ENCODE measurements at regions not wholly inside any gene's neighbourhood (a gene's known extent, or its start where the extent isn't known, plus 50 kb on each side); places are given as distances from the start of the nearest gene placed in this dataset.
"Not testable (repeated sequence)": the region's sequence is repeated elsewhere in the genome, so short reads cannot be mapped to it uniquely, and the experiment has no call there.

GRCh38 chr2:235225261-235225660 lies 268.6 kb upstream of the AGAP1 start:
- Histone ChIP-seq H3K9me2 (replicated peaks; ENCODE audit: control insufficient read depth, low read length) (no peaks in the 10 kb centered on the region), H3K79me2 (ENCODE audit: control insufficient read depth, low read length) (no peaks in the 10 kb centered on the region), H3K4me1 (ENCODE audit: control insufficient read depth, low read length) (no peaks in the 10 kb centered on the region), H3F3A (ENCODE audit: control insufficient read depth, insufficient read depth) (no peaks in the 10 kb centered on the region), H3K9me3 (ENCODE audit: control insufficient read depth, insufficient read depth, low read length) (no peaks in the 10 kb centered on the region), H3K36me3 (ENCODE audit: control insufficient read depth, low read length) (no peaks in the 10 kb centered on the region), H3K27me3 (ENCODE audit: control insufficient read depth, low read length) (no peaks in the 10 kb centered on the region), H3K4me3 (ENCODE audit: low read length) (no peak overlapping the region), H4K20me1 (ENCODE audit: control insufficient read depth, insufficient read depth, low read depth, low read length) (no peaks in the 10 kb centered on the region), H3K4me2 (ENCODE audit: low read length) (no peak overlapping the region), H3K27ac (ENCODE audit: low read depth, low read length) (no peak overlapping the region)
- no peak for TF ChIP-seq CTCF (IDR thresholded peaks at IDR 0.05; ENCODE audit: low read depth, low read length, poor library complexity, severe bottlenecking)

GRCh38 chr2:235227590-235227989 lies 266.3 kb upstream of the AGAP1 start:
- Histone ChIP-seq H4K20me1 (ENCODE audit: control insufficient read depth, insufficient read depth, low read depth, low read length) (no peaks in the 10 kb centered on the region), H3K27ac (ENCODE audit: low read depth, low read length) (no peak overlapping the region), H3K36me3 (ENCODE audit: control insufficient read depth, low read length) (no peaks in the 10 kb centered on the region), H3K4me1 (ENCODE audit: control insufficient read depth, low read length) (no peaks in the 10 kb centered on the region), H3K79me2 (ENCODE audit: control insufficient read depth, low read length) (no peaks in the 10 kb centered on the region), H3F3A (ENCODE audit: control insufficient read depth, insufficient read depth) (no peaks in the 10 kb centered on the region), H3K27me3 (ENCODE audit: control insufficient read depth, low read length) (no peaks in the 10 kb centered on the region), H3K9me3 (ENCODE audit: control insufficient read depth, insufficient read depth, low read length) (no peaks in the 10 kb centered on the region), H3K9me2 (replicated peaks; ENCODE audit: control insufficient read depth, low read length) (no peaks in the 10 kb centered on the region), H3K4me3 (ENCODE audit: low read length) (no peak overlapping the region), H3K4me2 (ENCODE audit: low read length) (no peak overlapping the region)
- TF ChIP-seq EZH2phosphoT487 (IDR thresholded peaks at IDR 0.05; ENCODE audit: borderline replicate concordance, low read length) (no peak), CTCF (IDR thresholded peaks at IDR 0.05; ENCODE audit: low read depth, low read length, poor library complexity, severe bottlenecking) (no peak)

- H3K79me2 ChIP-seq (ENCODE audit: control insufficient read depth, low read length); H3K4me2 ChIP-seq (ENCODE audit: low read length); H4K20me1 ChIP-seq (ENCODE audit: control insufficient read depth, insufficient read depth, low read depth, low read length); H3K9me3 ChIP-seq (ENCODE audit: control insufficient read depth, insufficient read depth, low read length); H3K9me2 ChIP-seq (replicated peaks; ENCODE audit: control insufficient read depth, low read length); H3K36me3 ChIP-seq (ENCODE audit: control insufficient read depth, low read length); H3K4me1 ChIP-seq (ENCODE audit: control insufficient read depth, low read length); H3K27ac ChIP-seq (ENCODE audit: low read depth, low read length); H3K27me3 ChIP-seq (ENCODE audit: control insufficient read depth, low read length); H3K4me3 ChIP-seq (ENCODE audit: low read length); H3F3A ChIP-seq (ENCODE audit: control insufficient read depth, insufficient read depth): not testable (repeated sequence)
Observed at GRCh38 chr2:235228422-235228821, 265.4 kb upstream of the AGAP1 start.

GRCh38 chr2:235229236-235229635 lies 264.6 kb upstream of the AGAP1 start:
- H3K27ac ChIP-seq (ENCODE audit: low read depth, low read length) = no peak overlapping the region
- H3K79me2 ChIP-seq (ENCODE audit: control insufficient read depth, low read length) = no peaks in the 10 kb centered on the region
- H3K36me3 ChIP-seq (ENCODE audit: control insufficient read depth, low read length) = no peaks in the 10 kb centered on the region
- H4K20me1 ChIP-seq (ENCODE audit: control insufficient read depth, insufficient read depth, low read depth, low read length) = no peaks in the 10 kb centered on the region
- no peak overlapping the region for H3K4me2 ChIP-seq (ENCODE audit: low read length)
- no peaks in the 10 kb centered on the region for H3K4me1 ChIP-seq (ENCODE audit: control insufficient read depth, low read length)
- no peak overlapping the region for H3K4me3 ChIP-seq (ENCODE audit: low read length)
- H3K9me2 ChIP-seq (replicated peaks; ENCODE audit: control insufficient read depth, low read length) = no peaks in the 10 kb centered on the region
- TF ChIP-seq EZH2phosphoT487 (IDR thresholded peaks at IDR 0.05; ENCODE audit: borderline replicate concordance, low read length) (no peak), CTCF (IDR thresholded peaks at IDR 0.05; ENCODE audit: low read depth, low read length, poor library complexity, severe bottlenecking) (no peak)
- H3F3A ChIP-seq (ENCODE audit: control insufficient read depth, insufficient read depth) = no peaks in the 10 kb centered on the region
- no peaks in the 10 kb centered on the region for H3K27me3 ChIP-seq (ENCODE audit: control insufficient read depth, low read length)
- no peaks in the 10 kb centered on the region for H3K9me3 ChIP-seq (ENCODE audit: control insufficient read depth, insufficient read depth, low read length)

Data from DOHH2 (cell line).